ENCODE measurements at regions not wholly inside any gene's neighbourhood (a gene's known extent, or its start where the extent isn't known, plus 50 kb on each side); places are given as distances from the start of the nearest gene placed in this dataset.
A peak's percentile ranks its signal among the peaks of the same experiment; 100 is the strongest.

DNA sequence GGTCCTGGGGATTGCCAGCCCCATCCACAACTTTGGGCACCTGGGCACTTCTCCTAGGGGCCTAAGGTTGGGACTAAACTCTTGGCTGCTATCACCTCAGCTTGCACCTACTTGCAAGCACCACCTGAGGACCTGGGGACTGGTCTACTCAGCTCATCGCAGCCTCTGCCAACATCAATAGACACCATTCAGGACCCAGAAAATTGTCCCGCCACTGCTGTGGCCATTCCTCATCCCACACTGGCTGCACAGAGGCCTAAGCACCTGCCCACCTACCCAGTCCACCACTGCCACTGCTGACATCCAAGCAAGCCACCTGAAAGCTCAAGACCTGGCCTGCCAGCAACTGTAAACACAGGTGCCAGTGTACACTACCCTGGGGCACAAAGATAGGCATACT is 234.1 kb downstream of the STK31 start (continued):
- TF ChIP-seq FOSL2 (IDR thresholded peaks at IDR 0.05; ENCODE audit: borderline replicate concordance, low read depth) (no peak), TEAD4 (IDR thresholded peaks at IDR 0.05; ENCODE audit: borderline replicate concordance, insufficient read depth) (no peak), EZH2phosphoT487 (IDR thresholded peaks at IDR 0.05; ENCODE audit: borderline replicate concordance, low read depth) (no peak), RFX5 (IDR thresholded peaks at IDR 0.05; ENCODE audit: low read length) (no peak)

DNA sequence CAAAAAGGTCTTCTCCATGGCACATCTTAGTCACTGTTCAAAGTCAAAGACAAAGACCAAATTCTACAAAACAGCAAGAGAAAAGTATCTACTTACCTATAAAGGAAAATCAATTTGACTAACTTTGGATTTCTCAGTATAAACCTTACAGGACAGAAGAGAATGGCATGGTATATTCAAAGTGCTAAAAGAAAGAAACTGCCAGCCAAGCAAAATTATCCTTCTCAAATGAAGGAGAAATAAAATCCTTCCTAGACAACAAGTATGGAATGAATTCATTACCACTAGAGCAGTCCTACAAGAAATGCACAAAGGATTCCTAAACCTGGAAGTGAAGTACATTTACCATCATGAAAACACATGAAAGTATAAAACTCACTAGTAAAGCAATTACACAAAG is 235.5 kb downstream of the STK31 start:
- ChIA-PET CTCF (no interaction called here), POLR2A (no interaction called here)
- H2AFZ ChIP-seq (ENCODE audit: low read depth): no peak overlapping the region
- no peaks in the 10 kb centered on the region for H3F3A ChIP-seq (replicated peaks; ENCODE audit: insufficient read depth)
- no peaks in the 10 kb centered on the region for H3K36me3 ChIP-seq (replicated peaks in 1 of 2; ENCODE audit: control insufficient read depth in 1 of 2, insufficient read depth in 2 of 2, low read length in 1 of 2)
- TF ChIP-seq, protein P1, sequence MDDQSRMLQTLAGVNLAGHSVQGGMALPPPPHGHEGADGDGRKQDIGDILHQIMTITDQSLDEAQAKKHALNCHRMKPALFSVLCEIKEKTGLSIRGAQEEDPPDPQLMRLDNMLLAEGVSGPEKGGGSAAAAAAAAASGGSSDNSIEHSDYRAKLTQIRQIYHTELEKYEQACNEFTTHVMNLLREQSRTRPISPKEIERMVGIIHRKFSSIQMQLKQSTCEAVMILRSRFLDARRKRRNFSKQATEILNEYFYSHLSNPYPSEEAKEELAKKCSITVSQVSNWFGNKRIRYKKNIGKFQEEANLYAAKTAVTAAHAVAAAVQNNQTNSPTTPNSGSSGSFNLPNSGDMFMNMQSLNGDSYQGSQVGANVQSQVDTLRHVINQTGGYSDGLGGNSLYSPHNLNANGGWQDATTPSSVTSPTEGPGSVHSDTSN (IDR thresholded peaks at IDR 0.05): no peak
- TF ChIP-seq FOXM1 (IDR thresholded peaks at IDR 0.05; ENCODE audit: low read depth) (no peak), FOSL2 (IDR thresholded peaks at IDR 0.05; ENCODE audit: borderline replicate concordance, low read depth) (no peak), JUND (IDR thresholded peaks at IDR 0.05) (no peak), NFIC (IDR thresholded peaks at IDR 0.05; ENCODE audit: borderline replicate concordance) (no peak), POLR2AphosphoS5 (IDR thresholded peaks at IDR 0.05; ENCODE audit: low read depth, low read length) (no peak), NRF1 (IDR thresholded peaks at IDR 0.05; ENCODE audit: low read depth, low read length) (no peak)
- TF ChIP-seq, protein P2, sequence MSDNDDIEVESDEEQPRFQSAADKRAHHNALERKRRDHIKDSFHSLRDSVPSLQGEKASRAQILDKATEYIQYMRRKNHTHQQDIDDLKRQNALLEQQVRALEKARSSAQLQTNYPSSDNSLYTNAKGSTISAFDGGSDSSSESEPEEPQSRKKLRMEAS (IDR thresholded peaks at IDR 0.05; ENCODE audit: low read depth): no peak
- DNase-seq: no peak
- H4K20me1 ChIP-seq (ENCODE audit: insufficient read depth): no peaks in the 10 kb centered on the region
- no peak overlapping the region for H3K9ac ChIP-seq
- no peaks in the 10 kb centered on the region for H3K79me2 ChIP-seq (ENCODE audit: insufficient read depth)
- no peaks in the 10 kb centered on the region for H3K9me2 ChIP-seq
- H3K4me1 ChIP-seq (ENCODE audit: control insufficient read depth in 1 of 2, insufficient read depth in 2 of 2, low read depth in 1 of 2, low read length in 1 of 2): no peaks in the 10 kb centered on the region
- H3K27ac ChIP-seq (ENCODE audit: low read depth in 2 of 2, low read length in 1 of 2): no peak overlapping the region
- peaks cover 15% of the 10 kb centered on the region for H3K9me3 ChIP-seq
- H3K4me3 ChIP-seq (ENCODE audit: low read depth in 2 of 2, low read length in 1 of 2): no peak overlapping the region
- H3K27me3 ChIP-seq (ENCODE audit: insufficient read depth): no peaks in the 10 kb centered on the region
- H3K4me2 ChIP-seq: no peak overlapping the region

DNA sequence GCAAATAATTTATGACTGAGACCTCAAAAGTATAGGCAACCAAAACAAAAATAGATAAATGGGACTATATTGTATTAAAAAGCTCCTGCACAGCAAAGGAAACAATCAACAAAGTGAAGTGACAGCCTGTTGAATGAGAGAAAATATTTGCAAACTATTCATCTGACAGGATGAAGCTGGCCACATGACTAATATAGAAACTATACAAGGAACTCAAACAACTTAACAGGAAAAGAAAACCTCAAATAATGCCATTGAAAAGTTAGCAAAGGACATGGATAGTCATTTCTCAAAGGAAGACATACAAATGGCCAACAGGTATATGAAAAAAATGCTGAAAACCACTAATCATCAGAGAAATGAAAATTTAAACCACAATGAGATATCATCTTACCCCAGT is 245.1 kb downstream of the STK31 start:
- Histone ChIP-seq H3F3A (replicated peaks; ENCODE audit: insufficient read depth) (no peaks in the 10 kb centered on the region), H3K4me1 (ENCODE audit: control insufficient read depth in 1 of 2, insufficient read depth in 2 of 2, low read depth in 1 of 2, low read length in 1 of 2) (peaks cover 0 to 4% of the 10 kb centered on the region in 2 experiments; a peak in 1 of 4 replicates), H3K27ac (ENCODE audit: low read depth in 2 of 2, low read length in 1 of 2) (no peak overlapping the region), H3K9me2 (no peaks in the 10 kb centered on the region), H3K9ac (no peak overlapping the region), H2AFZ (ENCODE audit: low read depth) (no peak overlapping the region), H3K4me2 (no peak overlapping the region), H4K20me1 (ENCODE audit: insufficient read depth) (no peaks in the 10 kb centered on the region), H3K36me3 (replicated peaks in 1 of 2; ENCODE audit: control insufficient read depth in 1 of 2, insufficient read depth in 2 of 2, low read length in 1 of 2) (no peaks in the 10 kb centered on the region), H3K9me3 (no peaks in the 10 kb centered on the region), H3K79me2 (ENCODE audit: insufficient read depth) (no peaks in the 10 kb centered on the region), H3K27me3 (ENCODE audit: insufficient read depth) (no peaks in the 10 kb centered on the region), H3K4me3 (ENCODE audit: low read depth in 2 of 2, low read length in 1 of 2) (no peak overlapping the region)
- CTCF ChIA-PET: no interaction called here
- DNase-seq: no peak
- POLR2A ChIA-PET: no interaction called here
- TF ChIP-seq RAD21 (IDR thresholded peaks at IDR 0.05; ENCODE audit: low read length) (no peak), SMC3 (IDR thresholded peaks at IDR 0.05; ENCODE audit: low read depth, low read length) (no peak), FOXM1 (IDR thresholded peaks at IDR 0.05; ENCODE audit: low read depth) (no peak), RFX5 (IDR thresholded peaks at IDR 0.05; ENCODE audit: low read length) (no peak), SIN3A (IDR thresholded peaks at IDR 0.05; ENCODE audit: borderline replicate concordance, low read depth, low read length) (no peak), FOXJ3 (CRISPR knock-in tag; IDR thresholded peaks at IDR 0.05) (no peak), RXRA (IDR thresholded peaks at IDR 0.05; ENCODE audit: borderline replicate concordance, low read depth) (no peak), EP300 (IDR thresholded peaks at IDR 0.05; ENCODE audit: borderline replicate concordance in 1 of 2, low read depth in 1 of 2, low read length in 1 of 2) (peak in 1 of 2 experiments; percentile 38; a peak in 1 of 4 replicates), EZH2phosphoT487 (IDR thresholded peaks at IDR 0.05; ENCODE audit: borderline replicate concordance, low read depth) (no peak), JUND (IDR thresholded peaks at IDR 0.05) (0 out of 2 replicates have a peak, but pooled peaks have one; percentile 6)
- TF ChIP-seq, protein P3, sequence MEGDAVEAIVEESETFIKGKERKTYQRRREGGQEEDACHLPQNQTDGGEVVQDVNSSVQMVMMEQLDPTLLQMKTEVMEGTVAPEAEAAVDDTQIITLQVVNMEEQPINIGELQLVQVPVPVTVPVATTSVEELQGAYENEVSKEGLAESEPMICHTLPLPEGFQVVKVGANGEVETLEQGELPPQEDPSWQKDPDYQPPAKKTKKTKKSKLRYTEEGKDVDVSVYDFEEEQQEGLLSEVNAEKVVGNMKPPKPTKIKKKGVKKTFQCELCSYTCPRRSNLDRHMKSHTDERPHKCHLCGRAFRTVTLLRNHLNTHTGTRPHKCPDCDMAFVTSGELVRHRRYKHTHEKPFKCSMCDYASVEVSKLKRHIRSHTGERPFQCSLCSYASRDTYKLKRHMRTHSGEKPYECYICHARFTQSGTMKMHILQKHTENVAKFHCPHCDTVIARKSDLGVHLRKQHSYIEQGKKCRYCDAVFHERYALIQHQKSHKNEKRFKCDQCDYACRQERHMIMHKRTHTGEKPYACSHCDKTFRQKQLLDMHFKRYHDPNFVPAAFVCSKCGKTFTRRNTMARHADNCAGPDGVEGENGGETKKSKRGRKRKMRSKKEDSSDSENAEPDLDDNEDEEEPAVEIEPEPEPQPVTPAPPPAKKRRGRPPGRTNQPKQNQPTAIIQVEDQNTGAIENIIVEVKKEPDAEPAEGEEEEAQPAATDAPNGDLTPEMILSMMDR (IDR thresholded peaks at IDR 0.05): no peak
- TF ChIP-seq, protein P1 (IDR thresholded peaks at IDR 0.05): peak; percentile 18; the same call in 1 of the 2 replicates
- TF ChIP-seq, protein P4, sequence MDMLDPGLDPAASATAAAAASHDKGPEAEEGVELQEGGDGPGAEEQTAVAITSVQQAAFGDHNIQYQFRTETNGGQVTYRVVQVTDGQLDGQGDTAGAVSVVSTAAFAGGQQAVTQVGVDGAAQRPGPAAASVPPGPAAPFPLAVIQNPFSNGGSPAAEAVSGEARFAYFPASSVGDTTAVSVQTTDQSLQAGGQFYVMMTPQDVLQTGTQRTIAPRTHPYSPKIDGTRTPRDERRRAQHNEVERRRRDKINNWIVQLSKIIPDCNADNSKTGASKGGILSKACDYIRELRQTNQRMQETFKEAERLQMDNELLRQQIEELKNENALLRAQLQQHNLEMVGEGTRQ (IDR thresholded peaks at IDR 0.05; ENCODE audit: borderline replicate concordance, low read depth, low read length): no peak

Data from SK-N-SH (cell line).